NCI-H774 (cell line): ENCODE measurements at regions not wholly inside any gene's neighbourhood (a gene's known extent, or its start where the extent isn't known, plus 50 kb on each side); places are given as distances from the start of the nearest gene placed in this dataset.

Source experiments
- DNase-seq: peaks from one replicate; lab custom pipeline; 2025; lab: John Stamatoyannopoulos, UW

GRCh38 chr15:38861108-38861507, 296.5 kb upstream of the RASGRP1 start:
- DNase-seq = no peak

- no peak for DNase-seq
Measured at GRCh38 chr15:38862099-38862498, 297.5 kb upstream of the RASGRP1 start.

- no peak for DNase-seq
Measured at GRCh38 chr15:38863381-38863780, 298.8 kb upstream of the RASGRP1 start.

GRCh38 chr15:38864122-38864521, 299.5 kb upstream of the RASGRP1 start:
- DNase-seq = no peak

- no peak for DNase-seq
Measured at GRCh38 chr15:38864827-38865581, 300.4 kb upstream of the RASGRP1 start.

- DNase-seq = no peak
Measured at GRCh38 chr15:38867556-38867955, 302.9 kb upstream of the RASGRP1 start.

GRCh38 chr15:38868326-38869114, 303.9 kb upstream of the RASGRP1 start:
- no peak for DNase-seq

- DNase-seq = no peak
Measured at GRCh38 chr15:38871638-38872037, 307.0 kb upstream of the RASGRP1 start.

GRCh38 chr15:38872732-38873131, 308.1 kb upstream of the RASGRP1 start:
- no peak for DNase-seq

GRCh38 chr15:38873158-38873557, 308.5 kb upstream of the RASGRP1 start:
- no peak for DNase-seq

GRCh38 chr15:38874464-38874863, 309.9 kb upstream of the RASGRP1 start:
- DNase-seq = no peak

- DNase-seq = no peak
Measured at GRCh38 chr15:38876211-38876610, 311.6 kb upstream of the RASGRP1 start.

GRCh38 chr15:38876621-38877020, 312.0 kb upstream of the RASGRP1 start:
- no peak for DNase-seq

GRCh38 chr15:38877471-38877870, 312.9 kb upstream of the RASGRP1 start:
- DNase-seq = no peak

GRCh38 chr15:38878026-38878425, 313.4 kb upstream of the RASGRP1 start:
- no peak for DNase-seq

GRCh38 chr15:38878926-38879325, 314.3 kb upstream of the RASGRP1 start:
- no peak for DNase-seq

- DNase-seq = no peak
Measured at GRCh38 chr15:38879909-38880471, 315.4 kb upstream of the RASGRP1 start.

- no peak for DNase-seq
Measured at GRCh38 chr15:38882221-38882620, 317.6 kb upstream of the RASGRP1 start.

GRCh38 chr15:38883987-38884386, 319.4 kb upstream of the RASGRP1 start:
- no peak for DNase-seq

GRCh38 chr15:38885001-38885400, 320.4 kb upstream of the RASGRP1 start:
- no peak for DNase-seq

- DNase-seq = no peak
Measured at GRCh38 chr15:38885471-38885952, 320.9 kb upstream of the RASGRP1 start.

- no peak for DNase-seq
Measured at GRCh38 chr15:38886315-38887163, 321.9 kb upstream of the RASGRP1 start.
